ENCODE measurements at regions not wholly inside any gene's neighbourhood (a gene's known extent, or its start where the extent isn't known, plus 50 kb on each side); places are given as distances from the start of the nearest gene placed in this dataset.
A peak's percentile ranks its signal among the peaks of the same experiment; 100 is the strongest.

DNA sequence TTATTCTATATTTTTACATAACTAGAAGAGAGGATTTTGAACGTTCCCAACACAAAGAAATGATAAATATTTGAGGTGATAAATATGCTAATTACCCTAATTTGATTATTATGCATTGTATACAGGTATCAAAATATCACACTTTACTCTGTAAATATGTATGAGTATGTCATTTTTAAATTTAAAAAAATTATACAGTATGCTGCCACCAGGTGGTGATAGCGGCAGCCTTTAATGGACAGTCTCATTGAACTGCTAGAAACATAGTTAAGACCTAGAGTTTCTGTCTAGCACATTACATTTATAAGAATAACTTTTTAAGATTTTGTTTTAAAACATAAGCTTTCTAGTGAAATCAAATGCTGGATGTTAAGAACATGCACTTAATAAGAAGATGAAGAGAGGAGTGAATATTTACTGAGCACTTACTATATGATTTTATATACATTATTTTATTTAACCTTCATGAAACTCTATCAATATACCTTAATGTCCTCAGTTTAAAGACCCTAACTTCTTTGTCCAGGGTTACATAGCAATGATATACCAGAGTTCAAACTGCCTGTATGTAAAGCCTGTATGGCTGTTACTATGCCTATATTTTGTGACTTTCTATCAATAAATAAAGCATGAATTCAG lies 207.1 kb downstream of the NUF2 start:
- TF ChIP-seq, protein P1, sequence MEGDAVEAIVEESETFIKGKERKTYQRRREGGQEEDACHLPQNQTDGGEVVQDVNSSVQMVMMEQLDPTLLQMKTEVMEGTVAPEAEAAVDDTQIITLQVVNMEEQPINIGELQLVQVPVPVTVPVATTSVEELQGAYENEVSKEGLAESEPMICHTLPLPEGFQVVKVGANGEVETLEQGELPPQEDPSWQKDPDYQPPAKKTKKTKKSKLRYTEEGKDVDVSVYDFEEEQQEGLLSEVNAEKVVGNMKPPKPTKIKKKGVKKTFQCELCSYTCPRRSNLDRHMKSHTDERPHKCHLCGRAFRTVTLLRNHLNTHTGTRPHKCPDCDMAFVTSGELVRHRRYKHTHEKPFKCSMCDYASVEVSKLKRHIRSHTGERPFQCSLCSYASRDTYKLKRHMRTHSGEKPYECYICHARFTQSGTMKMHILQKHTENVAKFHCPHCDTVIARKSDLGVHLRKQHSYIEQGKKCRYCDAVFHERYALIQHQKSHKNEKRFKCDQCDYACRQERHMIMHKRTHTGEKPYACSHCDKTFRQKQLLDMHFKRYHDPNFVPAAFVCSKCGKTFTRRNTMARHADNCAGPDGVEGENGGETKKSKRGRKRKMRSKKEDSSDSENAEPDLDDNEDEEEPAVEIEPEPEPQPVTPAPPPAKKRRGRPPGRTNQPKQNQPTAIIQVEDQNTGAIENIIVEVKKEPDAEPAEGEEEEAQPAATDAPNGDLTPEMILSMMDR (IDR thresholded peaks at IDR 0.05): peak; percentile 39 to 66 (median 56)
- TF ChIP-seq POLR2A (IDR thresholded peaks at IDR 0.05): no peak

Data from heart left ventricle (tissue), 13 donors.